ENCODE measurements at regions not wholly inside any gene's neighbourhood (a gene's known extent, or its start where the extent isn't known, plus 50 kb on each side); places are given as distances from the start of the nearest gene placed in this dataset.

GRCh38 chr13:50593207-50593606 lies 250.3 kb downstream of the DLEU7 start:
- Histone ChIP-seq H3K9me3 (no peaks in the 10 kb centered on the region), H3K27ac (no peak overlapping the region), H3K27me3 (no peaks in the 10 kb centered on the region), H3K36me3 (no peaks in the 10 kb centered on the region), H3K9ac (ENCODE audit: low read depth in 2 of 2, low read length in 2 of 2) (no peak overlapping the region), H3K4me3 (no peak overlapping the region), H3K4me1 (no peaks in the 10 kb centered on the region)
- TF ChIP-seq, protein P1, sequence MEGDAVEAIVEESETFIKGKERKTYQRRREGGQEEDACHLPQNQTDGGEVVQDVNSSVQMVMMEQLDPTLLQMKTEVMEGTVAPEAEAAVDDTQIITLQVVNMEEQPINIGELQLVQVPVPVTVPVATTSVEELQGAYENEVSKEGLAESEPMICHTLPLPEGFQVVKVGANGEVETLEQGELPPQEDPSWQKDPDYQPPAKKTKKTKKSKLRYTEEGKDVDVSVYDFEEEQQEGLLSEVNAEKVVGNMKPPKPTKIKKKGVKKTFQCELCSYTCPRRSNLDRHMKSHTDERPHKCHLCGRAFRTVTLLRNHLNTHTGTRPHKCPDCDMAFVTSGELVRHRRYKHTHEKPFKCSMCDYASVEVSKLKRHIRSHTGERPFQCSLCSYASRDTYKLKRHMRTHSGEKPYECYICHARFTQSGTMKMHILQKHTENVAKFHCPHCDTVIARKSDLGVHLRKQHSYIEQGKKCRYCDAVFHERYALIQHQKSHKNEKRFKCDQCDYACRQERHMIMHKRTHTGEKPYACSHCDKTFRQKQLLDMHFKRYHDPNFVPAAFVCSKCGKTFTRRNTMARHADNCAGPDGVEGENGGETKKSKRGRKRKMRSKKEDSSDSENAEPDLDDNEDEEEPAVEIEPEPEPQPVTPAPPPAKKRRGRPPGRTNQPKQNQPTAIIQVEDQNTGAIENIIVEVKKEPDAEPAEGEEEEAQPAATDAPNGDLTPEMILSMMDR (IDR thresholded peaks at IDR 0.05): no peak
- intact Hi-C loops (cut with DNase I): no loop called here
- no peak for DNase-seq

GRCh38 chr13:50594276-50595051 lies 249.0 kb downstream of the DLEU7 start:
- intact Hi-C loops (cut with DNase I): no loop called here
- Histone ChIP-seq H3K36me3 (no peaks in the 10 kb centered on the region), H3K9ac (ENCODE audit: low read depth in 2 of 2, low read length in 2 of 2) (no peak overlapping the region), H3K4me3 (no peak overlapping the region), H3K27me3 (no peaks in the 10 kb centered on the region), H3K27ac (no peak overlapping the region), H3K4me1 (no peaks in the 10 kb centered on the region), H3K9me3 (no peaks in the 10 kb centered on the region)
- DNase-seq: no peak
- TF ChIP-seq, protein P1 (IDR thresholded peaks at IDR 0.05): no peak

DNA sequence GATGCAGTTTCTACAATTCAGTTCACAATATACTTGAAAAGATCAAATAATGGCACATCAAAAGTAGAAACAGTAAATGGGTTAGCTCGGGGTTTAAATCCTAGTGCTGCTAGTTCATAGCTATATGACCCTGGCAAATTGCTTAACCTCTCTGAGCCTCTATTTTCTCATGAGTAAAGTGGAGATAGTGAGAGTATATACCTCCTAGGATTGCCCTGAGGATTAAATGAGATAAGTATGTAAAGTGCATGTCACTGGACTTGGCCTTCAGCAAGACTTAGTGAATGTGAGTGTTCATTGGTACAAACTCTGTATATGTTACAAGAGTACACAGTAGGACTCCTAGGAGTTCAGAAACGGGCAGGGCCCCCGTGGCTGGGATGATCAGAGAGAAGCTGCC lies 248.3 kb downstream of the DLEU7 start:
- intact Hi-C loops (cut with DNase I): no loop called here
- Histone ChIP-seq H3K9ac (ENCODE audit: low read depth in 2 of 2, low read length in 2 of 2) (no peak overlapping the region), H3K27ac (no peak overlapping the region)

GRCh38 chr13:50596156-50596555 lies 247.3 kb downstream of the DLEU7 start:
- intact Hi-C loops (cut with DNase I): no loop called here
- Histone ChIP-seq H3K4me3 (no peak overlapping the region), H3K27me3 (no peaks in the 10 kb centered on the region), H3K36me3 (no peaks in the 10 kb centered on the region), H3K9me3 (no peaks in the 10 kb centered on the region), H3K27ac (no peak overlapping the region), H3K4me1 (no peaks in the 10 kb centered on the region), H3K9ac (ENCODE audit: low read depth in 2 of 2, low read length in 2 of 2) (no peak overlapping the region)
- TF ChIP-seq, protein P1 (IDR thresholded peaks at IDR 0.05): no peak
- DNase-seq: no peak

More for the DNA sequence above, 248.3 kb downstream of the DLEU7 start:
- H3K4me1 ChIP-seq: no peaks in the 10 kb centered on the region
- H3K9me3 ChIP-seq: no peaks in the 10 kb centered on the region
- no peaks in the 10 kb centered on the region for H3K36me3 ChIP-seq
- TF ChIP-seq, protein P1 (IDR thresholded peaks at IDR 0.05): no peak
- no peak overlapping the region for H3K4me3 ChIP-seq
- no peaks in the 10 kb centered on the region for H3K27me3 ChIP-seq
- DNase-seq: no peak

GRCh38 chr13:50596776-50597203 lies 246.7 kb downstream of the DLEU7 start:
- no peaks in the 10 kb centered on the region for H3K27me3 ChIP-seq
- H3K36me3 ChIP-seq: no peaks in the 10 kb centered on the region
- TF ChIP-seq, protein P1 (IDR thresholded peaks at IDR 0.05): no peak
- no peak overlapping the region for H3K9ac ChIP-seq (ENCODE audit: low read depth in 2 of 2, low read length in 2 of 2)
- intact Hi-C loops (cut with DNase I): no loop called here
- no peak overlapping the region for H3K27ac ChIP-seq
- H3K9me3 ChIP-seq: no peaks in the 10 kb centered on the region
- DNase-seq: no peak
- no peak overlapping the region for H3K4me3 ChIP-seq
- H3K4me1 ChIP-seq: no peaks in the 10 kb centered on the region

Measured in colonic mucosa (tissue), 4 donors.